SK-N-MC (cell line): ENCODE measurements at regions not wholly inside any gene's neighbourhood (a gene's known extent, or its start where the extent isn't known, plus 50 kb on each side); places are given as distances from the start of the nearest gene placed in this dataset.
"Not testable (repeated sequence)": the region's sequence is repeated elsewhere in the genome, so short reads cannot be mapped to it uniquely, and the experiment has no call there.

Source experiments
- DNase-seq: peaks from one replicate; pipeline ENCODE4 v3.0.0-alpha.2; 2011; ENCODE audit warnings: low read depth, low spot score
- H3K27ac ChIP-seq: fragments of 200-600 bp; sonication (generic); 2 replicates; pipeline ENCODE4 v1.5.1; 2016; ENCODE audit warnings: mixed run types
- H3K36me3 ChIP-seq: fragments of 200-600 bp; sonication (generic); 2 replicates; pipeline ENCODE4 v1.6.1; 2017; ENCODE audit warnings: antibody characterized with exemption, low read length, mixed read lengths; ENCODE audit not compliant: insufficient read depth
- H3K4me3 ChIP-seq: fragments of 200-600 bp; sonication (generic); 2 replicates; pipeline ENCODE4 v1.5.1; 2016
- H3K9ac ChIP-seq: fragments of 200-600 bp; sonication (generic); 2 replicates; pipeline ENCODE4 v1.8.0; 2017; ENCODE audit warnings: mixed run types, mixed read lengths; ENCODE audit not compliant: insufficient read length
- H3K9me3 ChIP-seq: fragments of 200-600 bp; sonication (generic); 2 replicates; pipeline ENCODE4 v1.6.1; 2017; ENCODE audit warnings: low read depth, mild to moderate bottlenecking, antibody characterized with exemption, low read length, moderate library complexity, mixed read lengths
- EZH2 ChIP-seq: fragments of 200-600 bp; sonication (generic); IDR thresholded peaks from one replicate; pipeline ENCODE4 v1.6.1; 2017; ENCODE audit warnings: antibody characterized with exemption
- FOXP2 ChIP-seq: optimal IDR thresholded peaks from 2 replicates; pipeline ENCODE3; 2011; ENCODE audit warnings: mild to moderate bottlenecking, moderate library complexity; ENCODE audit not compliant: insufficient read depth; ENCODE audit errors: extremely low read length, control extremely low read depth
- POLR2AphosphoS5 ChIP-seq: IDR thresholded peaks from 2 replicates; pipeline ENCODE4 v1.6.1; 2012; ENCODE audit warnings: mild to moderate bottlenecking, low read depth, low read length, borderline replicate concordance

DNA sequence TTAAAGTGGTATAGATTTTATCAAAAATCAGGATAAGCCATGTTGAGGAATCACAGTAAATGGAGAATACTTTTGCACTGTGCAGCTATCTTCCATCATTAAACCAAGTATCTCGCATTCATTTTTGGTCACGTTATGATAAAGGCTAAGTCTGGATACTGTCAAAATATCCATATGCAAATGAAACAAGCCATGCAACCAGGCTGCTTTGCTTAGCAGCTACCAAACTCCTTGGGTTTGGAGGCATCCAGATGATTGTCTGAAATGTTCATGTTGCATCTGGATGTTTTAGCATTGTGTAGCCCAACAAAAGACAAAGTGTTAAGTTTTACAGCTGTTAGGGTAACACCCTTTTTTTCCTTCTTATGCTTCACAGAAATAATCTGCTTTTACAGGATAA, 322.9 kb upstream of the MDFIC2 start:
- no peak overlapping the region for H3K9ac ChIP-seq
- H3K27ac ChIP-seq: no peak overlapping the region
- no peak overlapping the region for H3K4me3 ChIP-seq
- H3K36me3 ChIP-seq: no peaks in the 10 kb centered on the region
- no peaks in the 10 kb centered on the region for H3K9me3 ChIP-seq
- DNase-seq: no peak
- TF ChIP-seq FOXP2 (no peak), EZH2 (no peak), POLR2AphosphoS5 (no peak)

DNA sequence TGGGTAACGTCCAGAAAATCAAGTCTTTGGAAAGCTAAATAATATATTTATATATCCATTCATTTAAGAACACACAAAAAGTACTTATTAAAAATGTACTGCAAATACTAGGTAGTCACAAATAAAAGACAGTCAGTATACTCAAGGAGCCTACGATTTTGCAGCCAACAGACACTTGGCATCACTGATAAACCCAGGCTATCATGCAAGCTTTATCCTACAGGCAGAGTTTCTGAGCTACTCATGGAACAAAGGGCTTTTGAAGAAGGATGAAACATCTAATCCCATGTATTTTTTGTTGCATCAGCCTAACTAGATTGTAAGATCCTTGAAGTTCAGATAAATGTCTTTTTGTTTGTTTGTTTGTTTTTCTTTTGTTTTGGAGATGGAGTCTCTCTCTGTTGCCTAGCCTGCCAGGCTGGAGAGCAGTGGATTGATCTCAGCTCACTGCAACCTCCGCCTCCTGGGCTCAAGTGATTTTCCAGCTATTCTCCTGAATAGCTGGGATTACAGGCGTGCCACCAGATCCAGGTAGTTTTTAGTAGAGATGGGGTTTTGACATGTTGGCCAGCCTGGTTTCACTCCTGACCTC, 319.4 kb upstream of the MDFIC2 start:
- H3K9me3 ChIP-seq: no peaks in the 10 kb centered on the region
- H3K36me3 ChIP-seq: no peaks in the 10 kb centered on the region
- H3K9ac ChIP-seq: no peak overlapping the region
- TF ChIP-seq FOXP2: no peak
- no peak for TF ChIP-seq EZH2
- TF ChIP-seq POLR2AphosphoS5: no peak
- no peak for DNase-seq
- H3K4me3 ChIP-seq: no peak overlapping the region
- H3K27ac ChIP-seq: no peak overlapping the region

DNA sequence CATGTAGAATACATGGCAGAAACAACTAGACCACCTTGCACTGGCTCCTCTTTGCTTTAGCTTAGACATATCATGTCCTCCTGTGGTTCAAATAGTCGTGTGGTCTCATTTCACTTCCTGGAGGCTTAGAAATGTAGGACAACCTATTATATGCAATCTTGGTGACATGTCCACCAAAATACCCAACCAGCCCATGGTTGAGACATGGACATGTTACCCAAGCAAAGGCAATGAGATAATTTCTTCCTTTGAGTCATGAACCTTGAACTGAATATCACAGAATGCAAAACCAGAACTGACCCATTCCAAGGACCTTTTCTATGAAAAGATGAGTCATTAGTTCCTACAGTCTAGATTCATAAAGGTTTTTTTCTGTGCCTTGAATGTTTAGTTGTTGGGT, 309.0 kb upstream of the MDFIC2 start:
- Histone ChIP-seq H3K36me3 (no peaks in the 10 kb centered on the region), H3K9ac (no peak overlapping the region), H3K9me3 (no peaks in the 10 kb centered on the region), H3K27ac (no peak overlapping the region), H3K4me3 (no peak overlapping the region)
- no peak for TF ChIP-seq POLR2AphosphoS5
- TF ChIP-seq FOXP2: no peak
- TF ChIP-seq EZH2: no peak
- DNase-seq: no peak

DNA sequence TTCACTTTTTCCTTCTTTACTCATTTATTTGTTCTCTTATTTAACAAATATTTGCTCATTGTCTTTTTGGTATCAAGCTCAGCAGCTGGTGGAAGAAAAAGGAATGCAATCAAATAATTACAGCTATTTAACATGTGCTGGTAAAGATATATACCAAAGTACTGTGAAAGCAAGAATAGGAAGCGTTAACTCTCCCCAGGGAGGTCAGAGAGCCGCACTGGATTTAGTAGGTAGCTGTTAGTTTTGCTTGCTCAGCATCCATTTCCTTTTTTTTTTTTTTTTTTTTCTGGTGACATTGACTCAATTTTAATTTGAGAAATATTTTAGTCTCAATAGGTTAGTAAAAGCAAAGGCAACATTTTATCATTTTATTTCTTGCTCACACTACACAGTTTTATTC, 308.5 kb upstream of the MDFIC2 start:
- TF ChIP-seq EZH2 (no peak), FOXP2 (no peak), POLR2AphosphoS5 (no peak)
- no peak for DNase-seq
- no peak overlapping the region for H3K4me3 ChIP-seq

DNA sequence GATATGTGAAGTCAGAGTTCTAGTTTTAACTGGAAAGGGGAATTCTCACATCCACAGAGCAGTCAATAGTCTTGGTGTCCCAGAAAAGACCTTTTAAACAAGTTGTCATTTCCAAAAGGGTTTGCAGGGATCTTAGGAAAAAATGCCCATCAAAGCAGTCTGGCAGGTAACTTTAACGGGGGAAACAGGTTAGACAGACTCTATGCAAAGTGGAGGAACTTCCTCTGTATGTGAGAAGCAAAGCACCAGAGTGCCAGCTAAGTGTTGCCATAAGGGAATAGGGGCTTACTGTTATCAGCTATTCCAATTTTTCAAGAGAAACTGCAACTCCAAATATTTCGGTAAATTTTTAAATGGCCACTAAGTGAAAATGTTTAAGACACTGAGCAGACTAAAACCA, 307.9 kb upstream of the MDFIC2 start:
- DNase-seq: no peak
- H3K36me3 ChIP-seq: no peaks in the 10 kb centered on the region
- no peaks in the 10 kb centered on the region for H3K9me3 ChIP-seq
- H3K9ac ChIP-seq: no peak overlapping the region
- TF ChIP-seq FOXP2 (no peak), POLR2AphosphoS5 (no peak)
- no peak overlapping the region for H3K27ac ChIP-seq
- no peak overlapping the region for H3K4me3 ChIP-seq

More for the DNA sequence above, 308.5 kb upstream of the MDFIC2 start:
- no peaks in the 10 kb centered on the region for H3K36me3 ChIP-seq
- H3K9ac ChIP-seq: no peak overlapping the region
- no peak overlapping the region for H3K27ac ChIP-seq
- H3K9me3 ChIP-seq: no peaks in the 10 kb centered on the region

DNA sequence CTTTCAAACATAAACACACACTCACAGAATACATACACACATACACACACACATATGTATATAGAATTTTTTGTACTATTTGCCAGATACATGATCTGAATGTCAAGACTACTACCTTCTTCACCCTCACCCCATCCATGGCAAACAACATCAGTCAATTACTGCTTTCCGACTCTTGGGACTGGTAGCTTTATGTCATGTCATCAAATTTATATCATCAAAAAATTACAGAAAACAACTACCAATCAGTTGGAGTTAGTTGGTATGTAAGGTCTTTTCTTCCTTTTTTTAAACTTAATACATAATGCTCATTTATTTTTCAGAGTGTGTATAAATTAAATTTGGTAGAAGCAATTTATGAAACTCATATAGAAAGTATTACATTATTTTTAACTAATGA, 305.7 kb upstream of the MDFIC2 start:
- no peak for DNase-seq
- H3K4me3 ChIP-seq: no peak overlapping the region
- no peak overlapping the region for H3K9ac ChIP-seq
- no peaks in the 10 kb centered on the region for H3K36me3 ChIP-seq
- no peak for TF ChIP-seq EZH2
- no peak for TF ChIP-seq FOXP2
- TF ChIP-seq POLR2AphosphoS5: no peak
- H3K27ac ChIP-seq: no peak overlapping the region
- H3K9me3 ChIP-seq: no peaks in the 10 kb centered on the region

DNA sequence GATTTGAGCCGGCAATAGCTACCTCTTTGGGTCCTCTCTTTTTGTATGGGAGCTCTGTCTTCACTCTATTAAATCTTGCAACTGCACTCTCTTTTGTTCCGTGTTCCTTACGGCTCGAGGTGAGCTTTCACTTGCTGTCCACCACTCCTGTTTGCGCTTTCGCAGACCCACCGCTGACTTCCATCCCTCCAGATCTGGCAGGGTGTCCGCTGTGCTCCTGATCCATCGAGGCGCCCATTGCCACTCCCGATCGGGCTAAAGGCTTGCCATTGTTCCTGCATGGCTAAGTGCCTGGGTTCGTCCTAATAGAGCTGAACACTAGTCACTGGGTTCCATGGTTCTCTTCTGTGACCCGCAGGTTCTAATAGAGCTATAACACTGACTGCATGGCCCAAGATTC, 304.9 kb upstream of the MDFIC2 start:
- not testable (repeated sequence) for H3K9me3 ChIP-seq, H3K9ac ChIP-seq, DNase-seq, H3K36me3 ChIP-seq, H3K27ac ChIP-seq, H3K4me3 ChIP-seq

DNA sequence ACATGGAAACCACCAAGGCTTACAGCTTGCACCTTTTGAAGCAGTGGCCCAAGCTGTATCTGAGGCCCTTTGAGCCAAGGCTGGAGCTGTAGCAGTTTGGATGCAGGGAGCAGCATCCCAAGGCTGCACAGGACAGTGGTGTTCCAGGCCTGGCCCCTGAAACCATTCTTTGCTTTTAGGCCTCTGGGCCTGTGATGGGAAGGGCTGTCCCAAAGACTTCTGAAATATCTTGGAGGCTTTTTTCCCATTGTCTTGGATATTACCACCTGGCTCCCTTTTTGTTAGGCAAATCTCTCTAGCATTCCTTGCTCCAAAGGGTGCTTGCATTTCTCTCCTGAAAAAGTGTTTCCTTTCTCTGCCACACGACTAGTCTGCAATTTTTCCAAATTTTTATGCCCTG, 302.8 kb upstream of the MDFIC2 start:
- DNase-seq: no peak

DNA sequence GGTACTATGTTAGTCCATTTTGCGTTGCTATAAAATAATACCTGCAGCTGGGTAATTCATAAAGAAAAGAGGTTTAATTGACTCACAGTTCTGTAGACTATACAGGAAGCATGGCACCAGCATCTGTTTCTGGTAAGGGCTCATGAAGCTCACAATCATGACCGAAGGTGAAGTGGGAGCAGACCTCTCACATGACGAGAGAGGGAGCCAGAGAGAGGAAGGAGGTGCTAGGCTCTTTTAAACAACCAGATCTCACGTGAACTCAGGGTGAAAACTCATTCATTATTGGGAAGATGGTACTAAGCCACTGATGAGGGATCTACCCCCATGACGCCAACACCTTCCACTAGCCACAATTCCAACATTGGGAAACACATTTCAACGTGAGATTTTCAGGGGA, 301.7 kb upstream of the MDFIC2 start:
- Histone ChIP-seq H3K36me3 (no peaks in the 10 kb centered on the region), H3K27ac (no peak overlapping the region), H3K9ac (no peak overlapping the region), H3K9me3 (no peaks in the 10 kb centered on the region), H3K4me3 (no peak overlapping the region)
- DNase-seq: no peak
- no peak for TF ChIP-seq EZH2
- TF ChIP-seq POLR2AphosphoS5: no peak
- no peak for TF ChIP-seq FOXP2

More for the DNA sequence above, 302.8 kb upstream of the MDFIC2 start:
- no peak overlapping the region for H3K27ac ChIP-seq
- H3K36me3 ChIP-seq: no peaks in the 10 kb centered on the region
- no peaks in the 10 kb centered on the region for H3K9me3 ChIP-seq
- no peak overlapping the region for H3K9ac ChIP-seq
- H3K4me3 ChIP-seq: no peak overlapping the region
- TF ChIP-seq EZH2 (no peak), POLR2AphosphoS5 (no peak), FOXP2 (no peak)
